SK-N-MC (cell line): ENCODE measurements at regions not wholly inside any gene's neighbourhood (a gene's known extent, or its start where the extent isn't known, plus 50 kb on each side); places are given as distances from the start of the nearest gene placed in this dataset.

ENCODE experiments used
- EZH2 ChIP-seq: fragments of 200-600 bp; sonication (generic); IDR thresholded peaks from one replicate; pipeline ENCODE4 v1.6.1; 2017; ENCODE audit warnings: antibody characterized with exemption
- FOXP2 ChIP-seq: optimal IDR thresholded peaks from 2 replicates; pipeline ENCODE3; 2011; ENCODE audit warnings: mild to moderate bottlenecking, moderate library complexity; ENCODE audit not compliant: insufficient read depth; ENCODE audit errors: extremely low read length, control extremely low read depth
- POLR2AphosphoS5 ChIP-seq: IDR thresholded peaks from 2 replicates; pipeline ENCODE4 v1.6.1; 2012; ENCODE audit warnings: mild to moderate bottlenecking, low read depth, low read length, borderline replicate concordance

DNA sequence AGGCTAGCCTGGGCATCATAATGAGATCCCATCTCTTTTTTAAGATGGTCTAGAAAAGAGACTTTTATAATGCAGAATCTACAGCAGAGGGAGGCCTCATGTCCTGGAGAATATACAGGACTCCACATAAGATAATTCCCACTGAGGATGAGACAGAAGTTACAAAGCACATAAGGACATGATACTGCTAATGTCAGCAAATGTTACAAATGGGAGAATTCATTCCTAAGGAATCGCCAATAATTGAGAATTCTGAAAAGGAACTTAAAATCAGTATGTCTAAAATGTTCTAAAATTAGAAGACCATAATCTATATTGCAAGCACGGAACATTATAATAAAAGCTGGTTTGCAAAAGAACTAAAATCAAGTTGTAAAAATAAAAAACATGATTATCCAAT is 131.6 kb upstream of the PKDCC start:
- no peak for TF ChIP-seq EZH2
- TF ChIP-seq POLR2AphosphoS5: no peak
- TF ChIP-seq FOXP2: no peak
